KG1 (cell line): ENCODE measurements at regions not wholly inside any gene's neighbourhood (a gene's known extent, or its start where the extent isn't known, plus 50 kb on each side); places are given as distances from the start of the nearest gene placed in this dataset.

ENCODE experiments used
- DNase-seq: peaks from one replicate; lab custom pipeline; 2025; lab: John Stamatoyannopoulos, UW

- DNase-seq: no peak
Measured at GRCh38 chr9:86730163-86730928, 217.0 kb downstream of the GAS1 start.

- DNase-seq: no peak
Measured at GRCh38 chr9:86724529-86724928, 222.8 kb downstream of the GAS1 start.

DNA sequence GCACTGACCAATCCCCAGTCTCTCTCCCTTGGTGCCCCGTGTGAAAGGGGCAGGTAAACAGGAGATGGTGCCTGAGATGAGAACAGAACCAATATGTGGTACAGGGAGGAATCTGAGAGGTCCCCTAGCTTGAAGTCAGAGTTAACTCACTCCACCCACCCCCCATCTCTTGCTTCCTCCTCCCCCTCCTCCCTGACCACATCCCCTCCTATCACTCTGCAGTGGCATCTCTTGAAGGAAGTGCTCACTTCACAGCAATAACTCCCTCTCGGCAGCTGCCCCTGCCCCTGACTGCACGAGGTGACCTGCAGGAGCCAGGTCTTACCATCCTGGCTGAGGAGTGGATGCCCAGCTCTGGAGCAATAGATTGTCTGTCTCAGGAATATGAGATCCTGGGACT, 224.0 kb downstream of the GAS1 start:
- DNase-seq: no peak

GRCh38 chr9:86722706-86723075, 224.6 kb downstream of the GAS1 start:
- no peak for DNase-seq

- DNase-seq: no peak
Measured at GRCh38 chr9:86721843-86722705, 225.2 kb downstream of the GAS1 start.

DNA sequence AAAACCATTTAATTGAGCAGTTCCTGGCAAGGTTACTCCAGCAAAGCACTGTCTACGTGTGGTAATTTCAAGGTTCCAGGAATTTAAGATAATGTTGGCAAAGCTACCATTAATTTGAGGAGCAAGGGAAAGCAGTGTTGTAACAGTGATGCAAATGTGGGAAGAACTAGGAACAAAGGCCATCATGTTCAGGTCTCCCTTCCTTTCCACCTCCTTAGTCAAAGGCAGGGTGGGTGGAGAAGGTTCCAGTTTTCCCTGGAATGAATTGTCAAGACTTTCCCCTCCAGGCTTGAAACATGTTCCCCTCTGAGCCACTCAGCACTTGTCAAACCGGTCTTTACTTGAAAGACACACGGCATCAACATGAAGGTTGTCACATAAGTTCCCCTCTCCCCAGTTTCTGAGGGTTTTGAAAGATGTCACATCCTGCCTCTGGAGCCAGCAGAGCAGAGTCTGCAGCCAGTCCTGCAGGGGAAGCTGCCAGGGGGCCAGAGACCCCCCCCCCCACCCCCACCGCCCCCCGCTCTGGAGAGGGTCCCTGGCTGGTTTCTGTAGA, 226.0 kb downstream of the GAS1 start:
- no peak for DNase-seq

DNA sequence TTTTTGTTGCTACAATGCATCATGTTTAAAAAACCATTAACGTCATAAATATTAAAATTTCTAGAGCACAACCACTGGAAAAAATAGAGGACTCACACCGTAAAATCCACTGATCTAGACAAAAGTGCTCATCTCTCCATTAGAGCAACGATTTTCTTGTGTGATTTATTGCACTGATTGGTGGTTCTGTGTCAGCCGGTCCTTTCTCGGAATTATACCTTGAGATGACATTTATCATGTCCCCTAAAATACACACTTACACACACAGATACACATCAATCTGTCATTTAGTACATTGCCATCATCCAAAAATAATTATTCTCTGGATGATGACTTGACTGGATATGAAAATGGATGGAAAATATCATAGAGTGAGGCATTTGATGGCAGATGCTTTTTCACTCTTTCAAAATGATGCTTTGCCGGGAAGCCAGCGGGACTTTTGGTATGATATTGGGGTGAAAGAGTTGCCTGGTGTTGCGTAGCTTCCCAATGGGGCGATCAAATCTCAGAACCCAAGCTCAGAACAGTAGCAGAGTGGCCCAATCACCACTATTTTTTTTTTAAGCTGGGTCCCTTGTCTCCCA, 226.6 kb downstream of the GAS1 start:
- DNase-seq: no peak

DNA sequence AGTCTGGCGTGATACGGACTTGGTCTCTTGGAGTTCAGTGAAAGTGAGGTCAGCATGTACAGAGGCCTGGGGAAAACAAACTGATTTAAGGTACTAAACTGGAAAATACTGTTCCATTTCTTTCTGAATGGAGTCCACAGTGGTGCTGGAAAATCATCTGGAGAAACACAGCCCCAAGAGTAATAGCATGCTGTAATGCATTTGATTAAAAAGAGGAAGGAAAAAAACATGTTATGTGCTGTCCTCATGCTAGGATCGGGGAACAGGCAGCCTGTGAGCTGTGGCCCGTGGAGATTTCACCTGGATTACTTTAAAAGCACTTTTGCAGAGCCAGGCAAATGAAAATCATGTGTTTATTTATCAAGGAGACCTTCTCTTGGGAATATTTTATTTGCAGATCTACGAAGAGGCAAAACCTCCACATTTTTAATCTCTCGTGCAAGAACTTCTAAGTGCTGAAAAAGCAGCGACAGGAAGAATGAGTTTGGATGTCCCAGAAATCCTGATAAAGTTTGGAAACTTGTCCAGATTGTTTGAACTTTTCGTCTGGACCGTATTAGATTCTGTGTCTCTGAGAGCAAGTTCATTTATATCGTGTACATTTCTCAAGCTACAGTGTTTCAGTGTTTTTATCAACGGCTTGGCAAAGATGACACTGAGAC, 228.8 kb downstream of the GAS1 start:
- no peak for DNase-seq

GRCh38 chr9:86716326-86716922, 230.9 kb downstream of the GAS1 start:
- DNase-seq: no peak

DNA sequence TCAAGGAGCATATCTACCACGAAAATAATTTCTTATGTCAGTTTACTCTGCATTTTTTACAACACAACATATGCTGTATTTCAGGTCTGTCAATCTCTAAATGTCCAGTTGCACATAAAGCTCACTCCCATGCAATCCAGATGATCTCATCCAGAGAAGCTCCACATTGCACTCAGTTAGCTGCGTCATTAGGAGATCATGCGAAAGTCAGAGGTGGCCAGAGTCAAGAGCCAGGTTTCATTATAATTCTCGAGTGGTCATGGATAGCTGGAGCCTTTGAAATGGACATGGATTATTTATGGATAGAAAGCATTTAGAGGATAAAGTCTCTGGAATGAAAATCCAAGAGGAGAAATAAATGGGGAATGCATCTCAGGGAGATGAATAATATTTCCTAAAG, 232.3 kb downstream of the GAS1 start:
- DNase-seq: no peak

GRCh38 chr9:86713970-86714369, 233.3 kb downstream of the GAS1 start:
- DNase-seq: no peak

DNA sequence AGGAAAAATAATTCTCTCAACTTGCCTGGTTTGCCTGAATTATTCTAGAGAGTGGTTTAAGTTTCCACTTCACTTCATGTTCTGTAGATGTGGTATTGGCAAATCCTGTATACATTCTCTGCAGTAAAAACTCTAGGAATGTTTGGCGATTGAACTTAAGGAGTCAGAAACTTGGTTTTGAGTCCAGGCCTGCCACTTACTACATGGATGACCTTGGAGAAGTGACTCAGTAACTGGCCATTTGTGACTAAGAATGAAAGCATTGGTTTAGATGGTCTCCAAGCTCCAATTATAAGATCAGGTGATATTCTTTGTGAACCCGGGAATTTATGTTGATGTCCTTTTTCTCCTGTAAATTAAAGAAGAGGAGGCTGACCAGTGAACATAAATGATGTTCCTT, 233.8 kb downstream of the GAS1 start:
- no peak for DNase-seq

GRCh38 chr9:86708918-86709835, 238.1 kb downstream of the GAS1 start:
- DNase-seq: no peak

DNA sequence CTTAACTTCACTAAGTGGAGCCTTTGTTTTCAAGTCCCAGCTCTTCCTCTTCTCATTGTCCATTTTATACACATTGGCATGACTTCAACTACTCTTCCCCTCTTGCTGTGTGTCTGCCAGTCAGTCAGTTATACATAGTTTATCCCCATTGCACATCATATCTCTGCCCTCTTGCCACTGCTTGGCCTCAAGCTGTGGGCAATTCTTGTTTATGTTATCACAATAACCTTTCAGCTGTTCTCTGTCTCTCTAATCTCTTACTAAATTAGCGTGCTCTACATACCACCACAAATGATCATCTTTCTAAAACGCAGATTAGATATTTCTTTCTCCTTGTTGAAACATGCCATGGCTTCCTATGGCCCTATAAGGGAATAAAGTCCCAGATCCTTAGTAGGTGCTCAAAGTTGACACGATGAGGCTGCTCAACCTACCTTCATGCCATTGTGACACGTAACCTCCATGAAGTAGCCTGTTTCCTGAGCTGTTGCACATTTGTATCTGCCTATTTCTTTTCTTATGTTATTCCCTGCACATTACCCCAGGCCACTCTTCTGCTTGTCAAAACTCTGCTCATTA, 239.3 kb downstream of the GAS1 start:
- no peak for DNase-seq

GRCh38 chr9:86706391-86706790, 240.9 kb downstream of the GAS1 start:
- no peak for DNase-seq

GRCh38 chr9:86705490-86705889, 241.8 kb downstream of the GAS1 start:
- no peak for DNase-seq

- no peak for DNase-seq
Measured at GRCh38 chr9:86703346-86703745, 244.0 kb downstream of the GAS1 start.

DNA sequence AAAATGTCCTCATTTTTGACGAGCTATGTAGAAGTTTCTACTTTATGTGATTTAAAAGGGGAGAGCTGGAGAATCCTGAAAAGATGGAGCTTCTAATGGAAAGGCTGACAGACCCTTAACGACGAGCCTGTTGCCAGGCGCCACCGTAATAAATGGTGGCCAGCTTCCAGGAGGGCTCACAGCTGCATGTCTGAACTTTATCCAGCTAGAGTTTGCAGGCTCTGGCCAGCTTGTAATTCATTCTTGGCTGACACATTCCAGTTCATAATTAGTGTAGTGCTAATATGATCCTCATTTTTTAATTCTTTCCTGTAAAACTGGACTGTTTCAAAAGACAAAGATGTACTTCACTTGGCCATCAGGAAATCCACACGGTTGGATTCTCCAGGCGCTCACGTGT, 246.7 kb downstream of the GAS1 start:
- no peak for DNase-seq

GRCh38 chr9:86697999-86698398, 249.3 kb downstream of the GAS1 start:
- DNase-seq: no peak

DNA sequence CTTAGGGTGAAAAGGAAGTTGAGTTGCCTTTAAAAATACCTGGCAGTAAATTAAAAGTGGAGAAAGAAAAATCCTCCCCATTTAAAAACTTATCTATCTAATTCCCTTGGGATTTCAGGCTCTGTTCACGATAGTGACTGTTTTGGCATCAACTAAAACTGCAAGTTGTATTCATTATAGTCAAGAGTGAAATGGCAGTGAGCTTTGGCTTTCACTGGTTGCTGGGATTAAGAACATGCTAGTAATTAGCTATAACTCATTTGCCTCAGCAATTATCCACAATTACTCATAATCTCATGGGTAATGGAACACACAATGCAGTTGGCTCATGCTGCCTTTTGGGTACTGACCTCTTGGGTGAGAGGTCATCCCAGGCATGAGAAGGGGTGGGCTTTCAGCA, 250.1 kb downstream of the GAS1 start:
- no peak for DNase-seq
